HG03521 (cell line): ENCODE measurements at regions not wholly inside any gene's neighbourhood (a gene's known extent, or its start where the extent isn't known, plus 50 kb on each side); places are given as distances from the start of the nearest gene placed in this dataset.

ENCODE experiments used
- ATAC-seq: cut with Tn5 transposase; IDR thresholded peaks from one replicate; pipeline ENCODE4 v1.9.1; 2021; ENCODE audit warnings: mild to moderate bottlenecking, moderate library complexity; ENCODE audit not compliant: unreplicated experiment

- no peak for ATAC-seq
Measured at GRCh38 chr20:24277196-24277595, 192.2 kb upstream of the SYNDIG1 start.

- ATAC-seq, result no peak
Measured at GRCh38 chr20:24275946-24276705, 193.3 kb upstream of the SYNDIG1 start.

GRCh38 chr20:24273251-24273650 lies 196.2 kb upstream of the SYNDIG1 start:
- no peak for ATAC-seq

GRCh38 chr20:24261351-24261750 lies 208.1 kb upstream of the SYNDIG1 start:
- no peak for ATAC-seq

- no peak for ATAC-seq
Measured at GRCh38 chr20:24257171-24257570, 212.3 kb upstream of the SYNDIG1 start.

- no peak for ATAC-seq
Measured at GRCh38 chr20:24256307-24256706, 213.1 kb upstream of the SYNDIG1 start.

GRCh38 chr20:24254480-24254879 lies 214.9 kb upstream of the SYNDIG1 start:
- ATAC-seq, result no peak

- ATAC-seq, result no peak
Measured at GRCh38 chr20:24253321-24253720, 216.1 kb upstream of the SYNDIG1 start.

GRCh38 chr20:24245094-24245493 lies 224.3 kb upstream of the SYNDIG1 start:
- ATAC-seq, result no peak

- ATAC-seq, result no peak
Measured at GRCh38 chr20:24242763-24243162, 226.7 kb upstream of the SYNDIG1 start.

- no peak for ATAC-seq
Measured at GRCh38 chr20:24241466-24241865, 228.0 kb upstream of the SYNDIG1 start.

GRCh38 chr20:24236963-24237362 lies 232.5 kb upstream of the SYNDIG1 start:
- ATAC-seq, result no peak

- ATAC-seq, result no peak
Measured at GRCh38 chr20:24236201-24236600, 233.2 kb upstream of the SYNDIG1 start.

GRCh38 chr20:24235296-24236175 lies 233.9 kb upstream of the SYNDIG1 start:
- ATAC-seq, result no peak

- no peak for ATAC-seq
Measured at GRCh38 chr20:24227600-24227999, 239.0 kb upstream of the GGTLC1 start.

GRCh38 chr20:24212494-24212893 lies 223.9 kb upstream of the GGTLC1 start:
- ATAC-seq, result no peak

GRCh38 chr20:24211972-24212371 lies 223.4 kb upstream of the GGTLC1 start:
- ATAC-seq, result no peak

- no peak for ATAC-seq
Measured at GRCh38 chr20:24210356-24210755, 221.8 kb upstream of the GGTLC1 start.

GRCh38 chr20:24208652-24209051 lies 220.1 kb upstream of the GGTLC1 start:
- ATAC-seq, result no peak

- ATAC-seq, result no peak
Measured at GRCh38 chr20:24207803-24208300, 219.3 kb upstream of the GGTLC1 start.

- ATAC-seq, result no peak
Measured at GRCh38 chr20:24206995-24207394, 218.4 kb upstream of the GGTLC1 start.
